WERI-Rb-1 (cell line): ENCODE measurements at regions not wholly inside any gene's neighbourhood (a gene's known extent, or its start where the extent isn't known, plus 50 kb on each side); places are given as distances from the start of the nearest gene placed in this dataset.

Experiments used
- DNase-seq: peaks from one replicate; pipeline ENCODE4 v3.0.0-alpha.2; 2020
- H3K27ac ChIP-seq: fragments of 250-450 bp; sonication (Bioruptor Pico); 2 replicates; pipeline ENCODE4 v1.5.1; 2020; ENCODE audit warnings: mild to moderate bottlenecking, moderate library complexity
- H3K27me3 ChIP-seq: fragments of 250-450 bp; sonication (Bioruptor Pico); 2 replicates; pipeline ENCODE4 v1.5.1; 2021; ENCODE audit warnings: mild to moderate bottlenecking, low read depth, moderate library complexity; ENCODE audit not compliant: insufficient read depth, severe bottlenecking
- H3K36me3 ChIP-seq: fragments of 250-450 bp; sonication (Bioruptor Pico); 2 replicates; pipeline ENCODE4 v1.5.1; 2020; ENCODE audit warnings: mild to moderate bottlenecking, moderate library complexity
- H3K4me3 ChIP-seq: 2 replicates; pipeline ENCODE4 v1.5.1; 2011; ENCODE audit warnings: low read depth, mild to moderate bottlenecking, control low read depth, low read length
- H3K9me3 ChIP-seq: fragments of 250-450 bp; sonication (Bioruptor Pico); 2 replicates; pipeline ENCODE4 v1.5.1; 2021; ENCODE audit warnings: mild to moderate bottlenecking, moderate library complexity; ENCODE audit not compliant: severe bottlenecking
- TF ChIP-seq, protein P1 (sequence below): IDR thresholded peaks from 2 replicates; pipeline ENCODE4 v1.5.1; 2011; ENCODE audit warnings: low read depth, mild to moderate bottlenecking, control low read depth, inconsistent platforms, low read length

- no peak overlapping the region for H3K4me3 ChIP-seq
- DNase-seq = no peak
- no peak overlapping the region for H3K27ac ChIP-seq
- H3K9me3 ChIP-seq = no peaks in the 10 kb centered on the region
- peaks cover 34% of the 10 kb centered on the region for H3K27me3 ChIP-seq
- TF ChIP-seq, protein P1, sequence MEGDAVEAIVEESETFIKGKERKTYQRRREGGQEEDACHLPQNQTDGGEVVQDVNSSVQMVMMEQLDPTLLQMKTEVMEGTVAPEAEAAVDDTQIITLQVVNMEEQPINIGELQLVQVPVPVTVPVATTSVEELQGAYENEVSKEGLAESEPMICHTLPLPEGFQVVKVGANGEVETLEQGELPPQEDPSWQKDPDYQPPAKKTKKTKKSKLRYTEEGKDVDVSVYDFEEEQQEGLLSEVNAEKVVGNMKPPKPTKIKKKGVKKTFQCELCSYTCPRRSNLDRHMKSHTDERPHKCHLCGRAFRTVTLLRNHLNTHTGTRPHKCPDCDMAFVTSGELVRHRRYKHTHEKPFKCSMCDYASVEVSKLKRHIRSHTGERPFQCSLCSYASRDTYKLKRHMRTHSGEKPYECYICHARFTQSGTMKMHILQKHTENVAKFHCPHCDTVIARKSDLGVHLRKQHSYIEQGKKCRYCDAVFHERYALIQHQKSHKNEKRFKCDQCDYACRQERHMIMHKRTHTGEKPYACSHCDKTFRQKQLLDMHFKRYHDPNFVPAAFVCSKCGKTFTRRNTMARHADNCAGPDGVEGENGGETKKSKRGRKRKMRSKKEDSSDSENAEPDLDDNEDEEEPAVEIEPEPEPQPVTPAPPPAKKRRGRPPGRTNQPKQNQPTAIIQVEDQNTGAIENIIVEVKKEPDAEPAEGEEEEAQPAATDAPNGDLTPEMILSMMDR = no peak
- no peaks in the 10 kb centered on the region for H3K36me3 ChIP-seq
Observed at GRCh38 chr7:41459183-41459582, 243.7 kb downstream of the INHBA start.

GRCh38 chr7:41457832-41458437 is 245.0 kb downstream of the INHBA start:
- Histone ChIP-seq H3K9me3 (no peaks in the 10 kb centered on the region), H3K4me3 (no peak overlapping the region), H3K27ac (no peak overlapping the region), H3K27me3 (peaks cover 29% of the 10 kb centered on the region), H3K36me3 (no peaks in the 10 kb centered on the region)
- no peak for DNase-seq
- TF ChIP-seq, protein P1 = no peak

DNA sequence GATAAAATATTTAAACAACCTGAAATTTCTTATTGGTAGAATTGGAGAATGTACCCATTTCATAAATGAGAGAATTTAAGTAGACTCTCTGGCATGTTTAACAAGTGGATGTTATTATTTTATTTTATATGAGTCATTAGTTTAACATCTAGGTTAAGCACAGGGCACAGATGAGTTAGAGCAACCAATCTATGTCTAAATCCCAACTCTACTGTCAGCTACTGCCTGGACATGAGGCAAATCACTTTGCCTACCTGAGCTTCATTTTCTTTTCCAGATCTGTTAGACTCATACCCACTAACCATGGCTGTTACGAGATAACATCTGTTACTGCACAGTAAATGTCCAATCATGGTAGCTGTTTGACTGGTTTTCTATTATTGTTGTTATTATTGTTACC is 251.1 kb downstream of the INHBA start:
- Histone ChIP-seq H3K27me3 (peaks cover 23% of the 10 kb centered on the region), H3K36me3 (no peaks in the 10 kb centered on the region), H3K4me3 (no peak overlapping the region), H3K27ac (no peak overlapping the region), H3K9me3 (peaks cover 2% of the 10 kb centered on the region)
- no peak for DNase-seq
- TF ChIP-seq, protein P1 = no peak

DNA sequence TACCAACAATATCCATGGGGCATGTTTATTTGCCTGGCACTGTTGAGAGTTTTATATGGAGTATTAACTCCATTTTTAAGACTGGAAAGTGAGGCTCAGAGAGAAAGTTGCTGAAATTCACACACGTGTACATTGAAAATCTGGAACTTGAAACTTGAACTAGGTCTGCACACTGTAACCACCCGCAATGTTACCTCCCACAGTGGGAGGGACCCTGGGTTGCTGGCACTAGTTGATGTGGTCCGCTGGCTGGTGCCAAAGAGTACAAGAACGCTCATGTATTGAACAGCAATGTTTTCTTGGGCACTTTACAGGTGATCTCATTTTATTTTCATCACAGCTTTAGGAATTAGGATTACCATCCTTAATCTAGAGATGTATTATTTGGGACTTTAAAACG is 253.2 kb downstream of the INHBA start:
- peaks cover 2% of the 10 kb centered on the region for H3K9me3 ChIP-seq
- TF ChIP-seq, protein P1 = no peak
- no peak for DNase-seq
- no peak overlapping the region for H3K4me3 ChIP-seq
- H3K36me3 ChIP-seq = no peaks in the 10 kb centered on the region
- H3K27ac ChIP-seq = no peak overlapping the region
- peaks cover 29% of the 10 kb centered on the region for H3K27me3 ChIP-seq

DNA sequence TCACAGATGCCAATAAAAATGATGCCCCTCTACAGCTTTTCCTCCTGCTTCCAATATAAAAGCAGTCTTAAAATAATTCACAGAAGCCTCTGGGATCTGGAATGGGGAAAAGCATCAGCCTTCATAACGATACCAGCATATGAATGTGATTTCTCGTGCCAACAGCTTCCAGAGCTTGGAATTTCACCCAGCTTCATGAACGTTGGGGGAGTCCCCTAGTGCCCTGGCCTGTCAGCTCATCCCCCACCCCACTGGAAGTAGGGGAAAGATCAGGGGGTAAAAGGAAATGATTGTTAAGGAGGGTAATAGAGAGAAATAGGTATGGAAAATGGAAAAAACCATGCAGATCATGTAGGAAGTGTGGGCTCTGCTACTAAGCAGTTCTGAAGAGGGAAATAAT is 253.6 kb downstream of the INHBA start:
- Histone ChIP-seq H3K36me3 (no peaks in the 10 kb centered on the region), H3K4me3 (no peak overlapping the region), H3K9me3 (peaks cover 2% of the 10 kb centered on the region), H3K27me3 (peaks cover 30% of the 10 kb centered on the region), H3K27ac (no peak overlapping the region)
- no peak for DNase-seq
- TF ChIP-seq, protein P1 = no peak

GRCh38 chr7:41448104-41448503 is 254.8 kb downstream of the INHBA start:
- no peak overlapping the region for H3K27ac ChIP-seq
- no peak for DNase-seq
- peaks cover 34% of the 10 kb centered on the region for H3K27me3 ChIP-seq
- H3K9me3 ChIP-seq = peaks cover 2% of the 10 kb centered on the region
- H3K36me3 ChIP-seq = no peaks in the 10 kb centered on the region
- TF ChIP-seq, protein P1 = no peak
- no peak overlapping the region for H3K4me3 ChIP-seq
